NCI-H146 treated with DMSO at 0.1 percent for 48 hours (cell line): ENCODE measurements at regions not wholly inside any gene's neighbourhood (a gene's known extent, or its start where the extent isn't known, plus 50 kb on each side); places are given as distances from the start of the nearest gene placed in this dataset.
A peak's percentile ranks its signal among the peaks of the same experiment; 100 is the strongest.

Experiments
- DNase-seq: peaks from one replicate; lab custom pipeline; 2025; ENCODE audit not compliant: unreplicated experiment; lab: John Stamatoyannopoulos, UW

GRCh38 chr2:173419506-173419905 lies 64.8 kb downstream of the CDCA7 start:
- DNase-seq = no peak

- no peak for DNase-seq
Measured at GRCh38 chr2:173424886-173425285, 70.2 kb downstream of the CDCA7 start.

- no peak for DNase-seq
Measured at GRCh38 chr2:173427887-173428668, 73.4 kb downstream of the CDCA7 start.

GRCh38 chr2:173431191-173431590 lies 76.5 kb downstream of the CDCA7 start:
- no peak for DNase-seq

GRCh38 chr2:173432049-173432754 lies 77.5 kb downstream of the CDCA7 start:
- no peak for DNase-seq

GRCh38 chr2:173434762-173435569 lies 80.3 kb downstream of the CDCA7 start:
- DNase-seq = no peak

- no peak for DNase-seq
Measured at GRCh38 chr2:173435574-173435973, 80.9 kb downstream of the CDCA7 start.

GRCh38 chr2:173436088-173436487 lies 81.4 kb downstream of the CDCA7 start:
- no peak for DNase-seq

- no peak for DNase-seq
Measured at GRCh38 chr2:173441222-173441621, 86.5 kb downstream of the CDCA7 start.

- DNase-seq = no peak
Measured at GRCh38 chr2:173442542-173442941, 87.9 kb downstream of the CDCA7 start.

GRCh38 chr2:173446722-173447121 lies 92.0 kb downstream of the CDCA7 start:
- DNase-seq = no peak

- peak; percentile 71 for DNase-seq
Measured at GRCh38 chr2:173448938-173449471, 94.3 kb downstream of the CDCA7 start.

GRCh38 chr2:173451118-173451517 lies 96.4 kb downstream of the CDCA7 start:
- no peak for DNase-seq

GRCh38 chr2:173451941-173452340 lies 97.3 kb downstream of the CDCA7 start:
- DNase-seq = no peak

- DNase-seq = no peak
Measured at GRCh38 chr2:173452416-173452815, 97.7 kb downstream of the CDCA7 start.

- DNase-seq = no peak
Measured at GRCh38 chr2:173456960-173457359, 102.3 kb downstream of the CDCA7 start.

- DNase-seq = no peak
Measured at GRCh38 chr2:173457366-173457765, 102.7 kb downstream of the CDCA7 start.

GRCh38 chr2:173458991-173459780 lies 104.5 kb downstream of the CDCA7 start:
- no peak for DNase-seq

GRCh38 chr2:173462892-173463840 lies 108.5 kb downstream of the CDCA7 start:
- no peak for DNase-seq
